Stimulated activated CD4-positive, alpha-beta T cell treated with anti-CD3 and anti-CD28 coated beads, Interleukin-2, amount 100 ng/mL, for 4 hours (primary cell): ENCODE measurements at regions not wholly inside any gene's neighbourhood (a gene's known extent, or its start where the extent isn't known, plus 50 kb on each side); places are given as distances from the start of the nearest gene placed in this dataset.
"Not testable (repeated sequence)": the region's sequence is repeated elsewhere in the genome, so short reads cannot be mapped to it uniquely, and the experiment has no call there.

Experiments
- DNase-seq: peaks from one replicate; pipeline ENCODE4 v3.0.0-alpha.2; 2020; ENCODE audit warnings: low read depth

- no peak for DNase-seq
These were observed 1394.8 kb upstream of the ZEB2 start for GRCh38 chr2:145914716-145915115.

- no peak for DNase-seq
These were observed 1390.5 kb upstream of the ZEB2 start for GRCh38 chr2:145910416-145910815.

DNA sequence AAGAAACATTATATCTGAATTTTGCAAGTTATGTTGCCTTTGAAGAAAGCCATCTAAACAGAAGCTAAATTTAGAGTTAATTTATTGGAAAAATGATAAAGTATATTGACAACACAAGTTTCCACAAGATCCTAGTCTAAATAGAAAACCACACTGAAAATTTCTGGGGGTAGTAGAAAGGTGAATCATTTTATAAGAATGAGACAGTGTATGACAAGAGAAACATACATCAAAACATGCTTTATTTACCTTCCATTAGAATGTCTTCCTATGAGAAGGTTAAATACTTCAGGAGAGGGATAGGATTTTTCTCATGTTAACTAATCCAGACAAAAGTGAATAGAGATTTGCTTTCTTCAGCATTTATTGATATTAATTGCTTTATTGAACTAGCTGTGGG lies 1389.8 kb upstream of the ZEB2 start:
- DNase-seq = no peak

DNA sequence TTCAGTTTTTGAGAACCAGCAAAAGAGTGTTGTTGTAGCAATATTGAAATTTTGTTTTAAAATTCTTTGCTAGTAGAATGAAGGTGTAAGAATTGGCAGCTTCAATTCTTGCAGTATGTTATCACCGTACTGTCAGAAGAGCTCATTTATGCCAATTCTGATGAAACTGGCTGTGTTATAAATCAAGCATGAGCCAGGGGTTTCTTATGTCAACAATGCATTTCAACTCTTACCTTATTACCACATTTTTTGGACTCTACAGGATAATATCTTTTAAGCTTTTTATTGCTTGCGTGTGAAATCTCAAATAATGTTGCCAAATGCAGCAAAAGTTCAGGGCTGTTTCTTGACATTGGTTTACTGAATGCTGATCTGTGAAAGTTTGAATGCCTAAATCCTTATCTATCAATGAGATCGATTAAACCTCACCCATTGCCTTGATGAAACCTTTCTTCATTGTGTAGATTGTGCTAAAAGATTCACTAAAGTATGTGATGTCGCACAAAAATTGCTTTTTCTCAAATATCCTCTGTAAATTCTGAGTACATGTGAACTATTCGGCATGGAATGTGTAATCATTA lies 1389.3 kb upstream of the ZEB2 start:
- DNase-seq = no peak

DNA sequence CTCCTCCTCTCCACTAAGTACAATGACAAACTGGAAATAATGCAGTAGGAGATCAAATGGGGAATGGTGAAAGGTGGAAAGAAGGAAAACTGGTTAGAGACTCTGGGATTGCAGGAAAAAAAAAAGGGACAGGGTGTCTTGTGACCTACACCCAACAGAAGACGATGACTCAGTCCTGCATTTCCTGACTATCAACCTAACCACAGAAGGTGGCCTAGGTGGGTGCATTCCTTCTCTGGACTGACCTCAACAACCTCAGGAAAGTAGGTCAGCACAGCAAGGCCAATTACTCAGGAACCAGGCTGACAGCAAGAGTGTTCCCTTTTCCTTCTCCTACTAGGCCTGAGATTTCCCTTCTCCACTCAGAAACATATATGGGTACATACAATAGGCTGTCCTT lies 1386.4 kb upstream of the ZEB2 start:
- no peak for DNase-seq

DNA sequence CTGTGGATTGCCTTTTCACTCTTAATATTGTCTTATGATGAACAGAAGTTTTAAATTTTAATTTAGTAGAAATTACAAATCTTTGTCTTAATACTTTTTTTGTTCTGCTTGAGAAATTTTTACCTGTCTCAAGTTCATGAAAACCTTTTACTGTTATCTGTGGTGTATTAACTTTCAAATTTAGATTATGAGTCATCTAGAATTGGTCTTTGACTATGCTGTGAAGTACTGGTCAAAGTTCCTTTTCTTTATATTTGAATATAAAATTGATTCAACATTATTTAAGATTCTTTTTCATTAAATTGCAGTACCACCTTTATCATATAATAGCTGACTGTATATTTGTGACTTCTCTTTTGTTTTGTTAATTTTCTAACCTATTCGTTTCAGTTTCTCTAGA lies 1385.5 kb upstream of the ZEB2 start:
- DNase-seq = no peak

DNA sequence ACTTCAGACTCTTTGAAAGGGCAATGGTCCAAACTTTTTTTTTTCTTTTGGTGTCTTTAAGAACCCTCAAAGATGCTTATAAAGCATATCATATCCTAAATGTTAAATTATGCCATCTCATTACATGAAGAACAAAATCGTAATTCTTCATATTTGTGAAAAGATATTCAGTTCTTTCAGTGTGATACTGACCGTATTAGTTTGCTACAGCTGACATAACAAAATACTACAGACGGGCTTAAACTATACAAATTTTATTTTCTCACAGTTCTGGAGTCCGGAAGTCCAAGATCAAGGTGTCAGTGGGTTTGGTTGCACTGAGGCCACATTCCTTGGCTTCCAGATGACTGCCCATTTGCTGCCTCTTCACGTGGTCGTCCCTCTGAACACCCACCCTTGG lies 1377.2 kb upstream of the ZEB2 start:
- DNase-seq = no peak

GRCh38 chr2:145887915-145888314 lies 1368.0 kb upstream of the ZEB2 start:
- no peak for DNase-seq

GRCh38 chr2:145880997-145881396 lies 1361.1 kb upstream of the ZEB2 start:
- not testable (repeated sequence) for DNase-seq

- DNase-seq = no peak
These were observed 1355.1 kb upstream of the ZEB2 start for GRCh38 chr2:145875016-145875415.

- DNase-seq = no peak
These were observed 1354.5 kb upstream of the ZEB2 start for GRCh38 chr2:145874466-145874865.

DNA sequence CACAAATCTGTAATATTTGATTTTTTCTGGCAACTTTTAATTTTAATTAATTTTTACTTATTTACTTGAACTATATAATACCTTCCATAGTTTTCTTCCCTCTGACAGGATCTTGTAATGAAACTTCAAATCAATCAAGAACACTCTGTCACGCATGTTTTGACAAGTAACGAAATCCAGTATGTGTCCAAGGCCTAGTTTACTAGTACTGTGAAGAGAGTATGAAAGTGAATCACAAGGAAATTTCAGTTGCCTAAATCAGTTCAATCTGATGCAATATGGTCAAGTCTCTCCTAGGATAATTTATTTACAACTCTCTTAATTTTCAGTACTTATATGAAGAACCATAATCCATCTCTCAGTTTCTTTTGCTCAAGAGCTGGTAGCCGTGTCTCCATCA lies 1344.6 kb upstream of the ZEB2 start:
- DNase-seq = no peak

GRCh38 chr2:145861940-145862339 lies 1342.0 kb upstream of the ZEB2 start:
- DNase-seq = no peak

DNA sequence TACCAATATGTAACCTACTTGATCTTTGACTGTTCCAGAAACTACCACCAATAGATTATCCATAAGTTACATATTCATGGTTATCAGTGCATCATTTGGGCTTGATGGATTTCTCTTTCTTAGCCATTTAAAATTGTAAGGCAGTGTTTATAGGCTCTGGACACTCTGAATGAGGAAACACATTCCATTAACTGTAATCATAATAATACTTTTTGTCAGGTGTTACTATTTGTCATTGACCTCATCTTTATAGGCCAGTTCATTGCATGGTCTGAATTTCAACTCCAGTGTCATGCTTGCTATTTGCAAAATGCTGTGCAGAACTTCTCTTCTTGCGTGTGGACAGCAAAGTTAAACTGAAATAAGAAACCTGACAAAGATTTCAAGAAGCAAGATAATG lies 1340.2 kb upstream of the ZEB2 start:
- DNase-seq = no peak

DNA sequence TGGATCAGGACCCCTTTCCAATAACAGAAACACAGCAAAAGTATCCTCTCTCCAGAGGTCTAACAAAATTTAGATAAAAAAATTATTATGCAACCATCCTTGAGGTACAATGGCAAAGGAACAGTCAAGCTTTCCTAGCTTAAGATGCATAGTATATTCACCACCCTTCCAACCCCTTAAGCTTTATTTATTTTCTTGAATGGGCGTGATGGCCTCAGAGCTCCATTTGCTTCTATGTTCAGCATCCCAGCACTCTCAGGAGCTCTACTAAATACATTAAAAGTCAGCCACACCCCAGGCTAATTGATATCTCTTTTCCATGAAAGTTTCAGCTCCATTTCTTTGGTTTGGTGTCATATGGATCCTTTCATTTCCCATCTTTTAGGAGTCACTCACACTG lies 1335.2 kb upstream of the ZEB2 start:
- no peak for DNase-seq

DNA sequence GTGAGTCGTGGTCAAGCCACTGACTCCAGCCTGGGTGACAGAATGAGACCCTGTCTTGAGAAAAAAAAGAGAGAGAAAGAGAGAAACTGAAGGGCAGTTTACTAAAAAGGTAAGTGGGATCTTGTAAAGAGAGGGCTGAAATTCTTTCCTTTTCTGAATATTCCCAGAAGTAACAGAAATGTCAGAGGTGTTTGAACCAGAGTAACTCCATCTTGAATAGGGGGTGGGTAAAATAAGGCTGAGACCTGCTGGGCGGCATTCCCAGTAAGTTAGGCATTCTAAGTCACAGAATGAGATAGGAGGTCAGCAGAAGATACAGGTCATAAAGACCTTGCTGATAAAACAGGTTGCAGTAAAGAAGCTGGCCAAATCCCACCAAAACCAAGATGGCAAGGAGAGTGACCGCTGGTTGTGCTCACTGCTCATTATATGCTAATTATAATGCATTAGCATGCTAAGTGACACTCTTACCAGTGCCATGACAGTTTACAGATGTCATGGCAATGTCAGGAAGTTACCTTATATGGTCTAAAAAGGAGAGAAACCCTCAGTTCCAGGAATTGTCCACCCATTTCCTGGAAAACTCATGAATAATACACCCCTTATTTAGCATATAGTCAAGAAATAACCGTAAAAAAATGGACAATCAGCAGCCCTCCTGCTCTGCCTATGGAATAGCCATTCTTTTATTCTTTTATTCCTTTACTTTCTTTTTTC lies 1334.3 kb upstream of the ZEB2 start:
- no peak for DNase-seq

DNA sequence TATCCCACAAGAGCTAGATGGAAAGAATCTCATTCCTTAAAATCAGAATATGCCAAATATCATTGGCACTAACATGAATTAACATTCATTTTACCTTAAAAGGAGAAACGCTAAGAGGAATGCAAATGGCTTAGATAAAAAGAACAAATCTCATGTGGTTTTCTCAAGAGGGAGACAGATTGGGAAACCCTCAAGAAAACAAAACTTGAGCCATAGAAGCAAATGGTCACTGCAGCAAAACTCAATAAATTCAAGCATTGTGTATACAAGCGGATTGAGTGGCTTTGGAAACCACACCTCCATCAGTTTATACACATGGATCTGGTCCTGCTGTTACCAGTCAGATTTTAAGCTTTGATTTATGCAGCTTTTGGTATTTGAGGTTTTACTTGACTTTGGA lies 1331.8 kb upstream of the ZEB2 start:
- no peak for DNase-seq

DNA sequence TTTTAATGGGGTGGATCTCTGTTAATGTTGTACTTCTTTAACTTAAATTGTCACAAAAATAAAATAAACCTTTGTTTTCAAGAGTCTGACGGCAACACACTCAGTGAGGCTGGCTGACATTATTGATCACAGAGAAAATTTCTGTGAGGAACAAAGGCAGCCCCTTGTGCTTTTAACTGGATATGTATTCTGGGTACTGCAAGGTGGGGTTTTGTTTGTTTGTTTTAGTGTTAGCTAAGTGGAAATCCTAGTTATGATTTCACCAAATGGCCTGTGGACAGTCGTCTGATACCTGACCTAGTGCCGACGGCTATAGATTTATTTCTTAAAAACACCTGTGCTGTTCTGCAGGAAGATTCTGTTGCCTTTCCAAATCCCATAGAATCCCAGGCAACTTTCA lies 1329.5 kb upstream of the ZEB2 start:
- DNase-seq = no peak

GRCh38 chr2:145846982-145847381 lies 1327.1 kb upstream of the ZEB2 start:
- no peak for DNase-seq

- no peak for DNase-seq
These were observed 1326.0 kb upstream of the ZEB2 start for GRCh38 chr2:145845923-145846322.

DNA sequence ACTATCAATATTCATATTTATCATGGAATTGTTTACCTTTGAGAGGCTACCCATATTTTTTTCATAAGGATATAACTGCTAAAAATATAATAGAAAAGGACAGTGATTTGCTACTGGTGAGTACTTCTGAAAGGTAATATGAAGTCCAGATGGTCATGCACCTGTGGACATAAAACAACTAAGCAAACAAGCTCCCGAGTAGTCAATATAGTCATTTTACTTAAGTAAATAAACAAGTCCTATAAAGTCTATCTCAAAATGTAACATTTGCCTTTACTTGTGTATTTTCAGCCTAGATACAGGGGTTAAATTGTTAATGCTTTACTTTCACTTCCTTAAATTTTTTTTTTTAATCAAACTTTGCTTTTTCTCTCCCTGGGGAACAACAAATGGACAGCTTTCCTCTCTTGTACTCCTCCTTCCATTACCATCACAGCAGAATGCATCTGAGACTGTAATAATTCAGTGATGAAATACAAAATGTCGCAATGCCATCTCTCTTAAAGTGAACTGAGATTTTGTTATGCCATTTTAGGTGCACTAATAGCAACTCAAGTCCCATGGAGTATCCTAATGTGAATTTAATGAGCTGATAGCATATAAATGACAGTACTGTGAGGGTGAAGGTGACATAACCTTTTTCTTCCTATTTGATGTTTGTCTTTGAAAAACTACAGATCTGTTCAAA lies 1325.4 kb upstream of the ZEB2 start:
- DNase-seq = no peak

DNA sequence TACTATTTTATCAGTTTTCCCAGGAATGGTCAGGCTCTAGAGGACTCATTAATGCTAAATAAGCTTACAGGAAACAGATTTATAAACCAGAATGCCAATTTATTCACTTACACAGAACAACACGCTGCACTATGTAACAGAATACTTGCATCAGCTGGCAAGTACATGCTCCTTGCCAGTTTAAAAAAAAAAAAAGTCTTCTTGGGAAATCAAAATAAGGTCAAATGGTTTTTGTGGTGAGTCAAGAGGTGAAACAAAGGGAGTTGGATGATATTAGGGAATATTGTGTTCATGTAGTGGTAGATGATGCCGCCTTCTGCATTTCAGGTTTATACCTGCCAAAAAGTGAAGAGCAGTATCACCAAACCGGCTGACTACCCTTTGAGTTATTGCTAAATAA lies 1322.1 kb upstream of the ZEB2 start:
- DNase-seq = no peak

DNA sequence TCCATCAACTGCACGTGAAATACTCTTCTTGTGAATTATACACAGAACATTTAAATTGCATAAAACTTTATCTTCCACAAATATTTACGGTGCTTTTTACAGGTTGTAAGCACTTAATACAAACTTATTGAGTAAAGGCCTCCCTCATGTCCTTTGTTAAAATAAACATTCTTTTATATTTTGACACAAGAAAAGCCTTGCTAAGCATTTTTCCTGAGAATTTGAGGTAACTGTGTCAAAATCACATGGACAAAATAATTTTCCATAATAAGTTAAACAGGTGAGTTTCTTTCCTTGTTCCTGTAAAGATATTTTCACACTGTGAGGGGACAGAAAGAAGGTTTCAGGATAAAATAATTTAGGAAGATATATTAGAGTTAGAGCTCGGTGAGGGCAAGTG lies 1317.1 kb upstream of the ZEB2 start:
- DNase-seq = no peak

DNA sequence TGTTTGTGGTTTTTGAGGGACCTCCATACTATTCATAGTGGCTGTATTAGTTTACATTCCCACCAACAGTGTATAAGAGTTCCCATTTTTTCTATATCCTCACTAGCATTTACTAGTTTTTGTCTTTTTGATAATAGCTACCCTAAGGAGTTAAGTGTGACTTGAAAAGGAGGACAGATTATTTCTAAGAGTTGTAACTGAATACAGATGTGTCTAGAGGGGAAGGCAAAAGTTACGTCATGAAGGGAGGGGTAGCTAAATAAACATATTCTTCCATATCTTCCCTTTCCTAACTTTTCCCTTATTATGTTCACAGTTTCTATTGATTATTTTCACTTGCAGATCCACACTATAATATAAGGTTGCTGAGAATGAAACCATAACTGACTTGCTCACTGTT lies 1315.7 kb upstream of the ZEB2 start:
- DNase-seq = no peak
